GM18508 (cell line): ENCODE measurements at regions not wholly inside any gene's neighbourhood (a gene's known extent, or its start where the extent isn't known, plus 50 kb on each side); places are given as distances from the start of the nearest gene placed in this dataset.

Source experiments
- ATAC-seq: cut with Tn5 transposase; IDR thresholded peaks from one replicate; pipeline ENCODE4 v1.9.1; 2021; ENCODE audit warnings: moderate number of reproducible peaks; ENCODE audit not compliant: insufficient read depth, unreplicated experiment

DNA sequence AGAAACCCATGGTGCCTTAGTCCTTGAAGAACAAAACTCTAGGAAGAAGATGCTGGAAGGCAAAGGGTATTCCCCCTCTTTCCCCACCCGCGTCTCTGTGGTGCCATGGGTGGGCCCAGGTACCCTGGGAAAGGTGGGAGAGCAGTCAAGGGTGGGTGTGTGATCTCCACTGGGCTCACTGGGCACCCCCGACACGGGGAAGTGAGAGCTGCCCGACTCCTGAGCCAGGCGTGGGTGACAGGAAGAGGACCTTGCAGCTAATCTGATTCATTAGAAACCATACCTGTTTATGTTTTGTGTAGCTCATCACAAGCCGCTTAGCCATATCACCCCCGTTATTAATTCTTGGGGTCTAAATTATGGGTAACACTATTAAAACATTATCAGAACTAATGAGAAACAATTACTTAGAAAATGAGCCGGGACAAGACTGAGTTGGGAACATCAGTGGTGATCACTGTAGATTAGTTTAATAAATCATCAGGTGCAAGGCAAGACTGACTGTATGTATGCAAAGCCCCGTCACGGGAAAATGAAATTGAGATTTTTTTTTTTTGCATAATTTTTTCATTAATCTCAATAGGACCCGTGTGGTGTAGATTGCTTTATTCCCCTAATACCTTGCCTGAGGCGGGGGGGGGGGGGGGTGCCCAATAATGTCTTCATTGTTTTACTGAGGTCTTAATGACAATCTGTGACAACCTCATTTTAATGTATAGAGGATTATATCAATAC is 77.3 kb downstream of the ZIC5 start:
- ATAC-seq = no peak

DNA sequence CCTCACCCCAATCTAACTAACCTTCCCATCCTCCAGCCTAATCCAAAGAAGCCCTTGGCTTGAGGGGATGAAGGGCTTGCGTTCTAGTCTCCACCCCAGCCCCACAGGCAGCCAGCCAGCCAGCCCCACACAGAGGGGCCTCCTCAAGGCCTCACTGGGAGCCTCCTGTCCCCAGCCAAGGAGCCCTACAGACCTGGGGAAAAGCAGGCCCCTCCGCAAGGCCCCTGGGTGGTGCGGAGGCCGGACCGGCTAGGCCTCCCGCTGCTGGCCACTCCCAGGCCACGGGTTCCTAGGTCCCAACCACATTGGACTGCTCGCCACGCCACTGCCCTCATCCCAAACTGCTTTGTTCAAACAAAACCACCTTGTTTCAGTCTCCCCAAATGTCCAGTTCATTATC is 78.0 kb downstream of the ZIC5 start:
- no peak for ATAC-seq

DNA sequence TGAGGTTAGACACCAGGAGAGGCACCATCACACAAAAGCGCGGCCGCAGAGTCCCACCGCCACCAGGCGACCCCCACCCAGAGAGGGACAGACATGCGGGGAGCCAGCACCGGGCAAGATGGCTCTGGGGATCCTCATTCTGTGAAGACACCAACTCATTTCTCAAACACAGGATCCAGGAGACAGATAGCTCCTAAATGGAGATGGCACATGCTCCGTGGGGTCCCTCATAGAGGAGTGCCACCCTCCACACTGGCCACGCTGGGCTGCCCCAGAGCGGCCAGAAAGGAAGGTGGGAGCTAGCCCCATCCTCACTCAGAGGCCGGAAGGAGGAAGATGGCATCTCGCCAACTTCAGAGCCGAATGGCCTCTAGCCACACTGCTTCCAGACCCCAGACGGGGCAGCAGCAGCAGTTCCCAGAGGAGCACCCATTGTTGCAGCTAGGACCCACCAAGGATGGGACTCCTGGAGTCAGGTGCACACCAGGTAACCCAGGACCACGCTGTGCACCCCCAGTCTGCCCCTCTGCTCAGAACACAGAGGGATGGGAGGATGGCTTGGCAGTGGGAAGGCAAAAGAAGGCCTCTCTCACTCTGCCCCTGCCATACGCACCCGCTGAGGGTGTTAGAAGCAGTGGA is 78.6 kb downstream of the ZIC5 start:
- no peak for ATAC-seq

DNA sequence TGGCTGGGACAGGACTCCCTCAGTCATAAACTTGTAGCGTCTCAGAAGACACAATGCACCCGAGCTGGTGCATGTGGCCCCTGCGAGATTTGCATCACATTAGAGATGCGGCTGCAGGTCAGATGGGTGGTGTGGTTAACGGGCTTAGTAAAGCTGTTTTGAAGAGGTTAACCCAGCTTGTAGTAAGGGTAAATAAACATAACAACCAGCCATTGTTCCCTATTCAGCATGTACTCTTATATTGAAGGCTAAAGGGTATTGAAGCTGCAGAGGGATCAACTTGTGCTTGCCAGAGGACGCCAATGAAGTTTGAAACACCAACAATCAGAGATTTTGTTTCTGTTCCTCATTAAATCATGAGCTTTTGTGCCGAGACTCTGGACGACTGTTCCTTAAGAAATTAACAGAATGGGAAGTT is 79.4 kb downstream of the ZIC5 start:
- ATAC-seq = no peak

DNA sequence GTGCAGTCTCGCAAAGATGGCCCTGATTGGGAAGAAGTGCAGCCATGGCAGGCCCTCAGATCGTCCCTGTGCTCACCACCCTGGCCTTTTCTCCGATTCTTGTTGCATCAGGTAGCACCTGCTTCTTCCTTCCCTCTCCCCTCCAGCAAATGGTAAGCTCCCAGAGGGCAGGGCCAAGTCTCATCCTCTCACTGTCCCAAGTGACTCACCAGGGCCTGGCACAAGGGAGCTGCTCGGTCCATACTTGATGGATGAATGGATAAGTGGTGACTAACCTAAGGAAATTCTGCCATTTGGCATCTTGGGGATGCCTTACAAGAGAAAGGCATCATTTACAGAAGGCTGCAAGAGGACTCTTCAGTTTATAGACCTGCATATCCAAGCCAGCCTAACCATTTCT is 84.9 kb downstream of the ZIC5 start:
- ATAC-seq = no peak

DNA sequence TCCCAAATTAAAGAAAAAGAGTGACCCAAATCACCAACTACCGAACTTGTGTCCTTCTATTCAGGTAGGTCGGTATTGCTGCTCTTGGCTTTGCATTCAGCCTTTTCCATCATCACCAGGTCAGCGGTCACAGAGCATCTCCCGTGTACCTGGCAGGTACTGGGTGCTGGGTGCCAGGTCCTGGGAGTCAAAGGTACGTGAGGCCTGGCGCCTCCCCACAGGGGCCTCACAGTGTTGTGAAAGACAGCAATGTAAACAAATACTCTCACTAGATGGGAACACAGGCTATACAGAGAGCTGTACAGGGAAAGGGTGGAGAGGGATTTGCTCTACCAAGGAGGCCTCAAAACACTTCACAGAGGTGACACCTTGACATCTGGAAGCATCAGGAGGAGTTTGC is 86.7 kb downstream of the ZIC5 start:
- ATAC-seq = no peak

DNA sequence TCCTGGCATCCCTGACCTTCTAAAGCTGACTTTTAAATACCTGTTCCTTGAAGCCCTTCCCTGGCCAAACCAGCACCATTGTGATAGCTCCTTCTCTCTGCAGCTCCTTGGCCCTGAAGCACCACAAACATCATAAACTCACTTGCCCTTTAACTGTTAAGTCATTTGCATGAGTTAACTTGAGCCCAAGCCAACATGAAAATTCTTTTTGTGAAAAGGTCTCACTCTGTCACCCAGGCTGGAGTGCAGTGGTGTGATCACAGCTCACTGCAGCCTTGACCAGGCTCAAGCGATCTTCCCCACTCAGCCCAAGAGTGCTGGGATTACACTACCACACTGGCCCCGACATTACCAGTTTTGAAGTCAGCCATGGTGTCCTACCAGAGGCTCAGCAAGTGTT is 87.8 kb downstream of the ZIC5 start:
- no peak for ATAC-seq

DNA sequence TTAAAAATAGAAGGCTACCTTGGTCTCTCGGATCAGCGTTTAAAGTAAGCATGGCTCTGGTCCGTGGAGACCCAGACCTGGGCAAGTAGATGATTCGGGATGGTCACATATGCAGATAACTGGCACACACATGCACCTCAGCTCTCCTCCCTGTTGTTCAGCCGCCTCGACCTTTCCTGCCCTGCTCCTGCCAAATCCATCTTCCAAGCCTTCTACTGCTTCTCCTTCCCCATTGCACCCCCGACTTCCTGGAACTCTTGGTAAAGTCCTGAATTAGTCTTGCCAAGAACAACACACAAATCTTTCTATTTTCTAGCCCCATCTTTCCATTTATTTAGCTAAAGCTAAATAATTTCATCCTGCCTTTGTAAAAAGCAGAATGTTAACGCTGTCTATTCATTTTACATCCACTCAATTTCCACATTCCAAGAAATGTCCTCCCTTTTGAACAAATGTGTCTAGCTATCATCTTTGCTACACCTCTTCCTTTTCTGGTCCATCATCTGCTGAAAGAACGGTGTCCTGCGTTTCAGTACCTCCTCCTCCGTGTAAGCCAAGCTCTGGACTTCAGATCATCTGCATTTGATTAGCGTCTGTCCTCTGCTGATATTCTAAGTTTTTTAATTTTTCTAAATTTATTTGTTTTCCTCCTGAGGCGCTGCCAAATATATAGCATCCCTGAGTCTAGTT is 92.5 kb downstream of the ZIC5 start:
- no peak for ATAC-seq

DNA sequence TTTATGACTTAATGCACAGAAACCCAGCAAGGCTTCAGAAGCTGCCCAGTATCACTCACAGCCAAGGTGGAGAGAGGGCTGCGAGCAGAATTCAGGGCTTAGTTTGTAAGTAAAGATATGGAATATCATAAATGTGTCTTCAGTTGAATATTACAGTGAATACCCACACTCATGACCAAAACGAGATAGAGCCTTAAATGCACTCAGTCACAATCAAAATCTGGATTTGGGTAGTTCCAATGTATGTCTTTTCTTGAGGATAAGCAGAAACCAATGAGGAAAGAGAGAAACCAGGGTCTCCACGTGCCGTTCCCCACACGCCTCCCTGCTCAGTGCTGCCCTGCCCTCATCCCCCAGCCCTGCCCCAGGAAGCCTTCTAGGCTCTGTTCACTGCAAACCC is 94.9 kb downstream of the ZIC5 start:
- no peak for ATAC-seq

DNA sequence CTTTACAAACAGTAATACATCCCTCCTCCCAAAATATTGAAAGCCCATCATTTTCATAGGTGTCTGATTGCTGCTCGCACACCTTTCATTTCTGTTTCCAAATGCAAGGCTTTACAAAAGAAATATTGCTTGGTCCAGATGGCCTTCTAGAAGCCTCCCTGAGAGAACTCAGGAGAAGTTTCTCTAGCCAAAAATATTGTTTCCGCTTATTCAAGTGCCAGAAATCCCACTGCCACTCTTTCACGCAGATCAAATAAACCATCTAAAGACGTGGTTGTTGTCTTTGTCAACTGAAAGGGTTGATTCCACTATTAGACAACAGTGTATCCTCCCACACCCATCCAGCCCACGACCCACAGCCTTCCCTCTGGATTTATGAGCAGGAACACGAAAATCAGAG is 96.2 kb downstream of the ZIC5 start:
- ATAC-seq = no peak

DNA sequence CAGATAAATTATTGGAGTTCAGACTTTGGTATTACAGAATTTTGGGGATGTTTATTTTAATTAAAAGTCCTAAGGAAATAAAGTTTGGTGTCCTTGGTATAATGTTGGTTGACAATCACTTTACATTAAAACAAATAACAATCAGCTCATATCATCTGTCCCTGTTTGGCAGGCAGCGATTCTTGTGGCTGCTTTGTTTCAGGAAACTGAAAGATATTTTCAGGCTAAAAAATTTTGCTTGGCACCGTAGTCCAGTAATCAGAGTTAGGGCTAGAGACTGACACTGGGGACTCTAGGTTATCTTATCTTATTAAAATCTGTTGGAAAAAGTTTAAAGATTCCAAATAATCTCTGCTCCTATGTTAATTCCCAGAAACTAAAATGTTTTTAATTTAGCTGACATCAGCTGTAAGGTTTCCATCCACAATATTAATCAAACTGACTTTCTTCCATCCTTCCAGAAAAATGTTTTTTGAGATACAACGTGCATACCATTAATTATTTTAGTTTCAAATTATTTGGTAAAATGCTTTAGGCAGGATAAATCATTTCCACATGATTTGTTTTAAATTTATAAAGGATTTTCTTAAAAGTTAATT is 97.6 kb downstream of the ZIC5 start:
- ATAC-seq = no peak

DNA sequence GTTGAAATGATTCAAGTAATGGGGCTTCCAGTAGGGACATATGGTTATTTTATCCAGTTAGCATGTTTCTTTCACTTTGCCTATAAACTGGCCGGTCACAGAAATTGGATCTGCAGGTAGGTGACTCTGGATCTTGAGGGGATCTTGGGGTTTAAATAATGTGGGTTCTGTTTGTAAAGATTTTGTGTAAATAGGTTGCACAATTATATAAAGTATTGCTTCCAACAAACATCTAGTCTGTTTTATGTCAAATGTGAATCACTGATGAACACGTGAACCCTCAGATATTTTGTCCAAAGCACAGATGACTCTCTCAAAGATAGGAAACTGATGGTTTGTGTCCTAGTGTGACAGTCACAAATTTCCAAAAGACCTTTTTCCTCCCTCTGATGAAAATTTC is 98.4 kb downstream of the ZIC5 start:
- ATAC-seq = no peak

DNA sequence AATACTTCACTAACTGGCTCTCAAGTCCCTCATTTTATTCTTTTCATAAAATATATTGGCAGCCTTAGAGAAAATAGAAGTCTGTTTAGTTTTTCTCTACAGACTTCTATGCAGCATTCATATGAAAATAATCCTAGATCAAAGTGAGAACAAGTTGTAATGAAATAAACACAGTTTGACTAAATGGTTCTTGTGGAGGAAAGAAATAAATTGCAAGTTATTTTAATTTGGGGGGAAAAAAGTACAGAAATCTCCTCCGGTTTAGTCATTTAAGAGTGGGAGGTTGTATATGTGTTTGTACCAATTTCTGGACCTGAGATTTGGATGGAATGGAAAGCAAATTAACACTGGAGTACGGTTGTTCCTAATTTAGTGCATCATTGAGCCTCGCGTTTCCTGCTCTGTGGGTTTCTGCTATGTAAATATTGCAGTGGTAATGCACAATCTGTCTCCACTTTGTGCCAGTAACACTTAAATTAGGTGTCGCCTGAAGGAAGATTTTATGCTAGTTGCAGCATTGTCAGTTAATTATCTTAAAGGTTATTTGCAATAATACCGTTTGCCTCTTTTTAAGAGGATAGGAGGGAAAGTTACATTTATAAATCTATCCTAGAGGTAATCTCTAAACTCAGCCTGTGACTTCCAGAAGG is 100.2 kb downstream of the ZIC5 start:
- no peak for ATAC-seq

DNA sequence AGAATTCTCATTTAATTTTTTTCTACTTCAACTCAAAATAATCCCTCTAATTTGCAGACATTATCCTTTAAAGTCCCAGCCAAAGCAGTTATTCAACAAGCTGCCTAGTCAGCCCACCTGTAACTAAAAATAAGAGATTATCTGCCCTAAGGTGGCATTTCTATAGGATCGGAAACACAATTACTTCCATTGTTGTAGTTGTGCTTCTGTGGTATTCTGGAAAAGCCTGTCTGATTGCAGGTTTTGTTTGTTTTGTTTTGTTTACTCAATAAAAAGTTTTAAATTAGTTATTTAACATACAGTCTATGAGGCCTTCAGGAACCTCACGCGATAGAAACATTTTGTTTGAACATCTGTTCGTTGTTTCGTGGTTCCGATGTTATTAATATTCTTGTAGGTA is 101.0 kb downstream of the ZIC5 start:
- no peak for ATAC-seq

DNA sequence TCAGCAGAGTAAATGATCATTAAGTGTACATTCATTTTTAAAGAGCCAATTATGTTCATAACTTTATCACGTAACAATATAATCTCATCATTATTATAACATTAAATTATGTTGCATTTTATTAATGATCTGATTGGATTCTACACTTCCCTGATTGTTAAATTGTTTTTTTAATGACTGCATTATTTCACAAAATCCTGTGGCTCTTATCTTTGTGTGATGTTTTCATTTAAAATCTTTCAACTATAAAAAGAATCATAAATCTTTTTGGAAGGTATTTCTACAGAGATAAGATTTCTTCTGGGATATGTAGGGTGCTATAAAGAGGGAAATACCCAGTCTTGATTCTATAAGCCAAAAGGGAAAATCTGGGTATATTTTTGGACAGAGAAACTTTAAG is 101.7 kb downstream of the ZIC5 start:
- no peak for ATAC-seq

DNA sequence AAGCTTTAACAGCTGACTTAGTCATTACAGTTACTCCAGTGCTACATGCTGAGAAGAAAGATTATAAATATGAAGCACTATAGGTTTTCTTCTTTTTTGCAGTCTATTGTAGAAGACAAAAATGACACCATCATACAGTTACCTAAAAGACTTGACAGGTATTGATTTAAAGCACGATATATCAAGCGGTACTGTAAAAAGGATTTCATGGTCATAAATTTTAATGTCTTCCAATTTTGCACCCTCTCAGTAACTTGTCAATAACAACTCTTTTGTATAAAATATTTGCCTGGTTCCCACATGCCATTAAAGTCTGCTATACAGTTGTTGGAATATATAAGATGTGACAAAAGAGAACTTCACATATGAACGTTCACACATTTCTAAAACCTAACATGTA is 102.8 kb downstream of the ZIC5 start:
- no peak for ATAC-seq

DNA sequence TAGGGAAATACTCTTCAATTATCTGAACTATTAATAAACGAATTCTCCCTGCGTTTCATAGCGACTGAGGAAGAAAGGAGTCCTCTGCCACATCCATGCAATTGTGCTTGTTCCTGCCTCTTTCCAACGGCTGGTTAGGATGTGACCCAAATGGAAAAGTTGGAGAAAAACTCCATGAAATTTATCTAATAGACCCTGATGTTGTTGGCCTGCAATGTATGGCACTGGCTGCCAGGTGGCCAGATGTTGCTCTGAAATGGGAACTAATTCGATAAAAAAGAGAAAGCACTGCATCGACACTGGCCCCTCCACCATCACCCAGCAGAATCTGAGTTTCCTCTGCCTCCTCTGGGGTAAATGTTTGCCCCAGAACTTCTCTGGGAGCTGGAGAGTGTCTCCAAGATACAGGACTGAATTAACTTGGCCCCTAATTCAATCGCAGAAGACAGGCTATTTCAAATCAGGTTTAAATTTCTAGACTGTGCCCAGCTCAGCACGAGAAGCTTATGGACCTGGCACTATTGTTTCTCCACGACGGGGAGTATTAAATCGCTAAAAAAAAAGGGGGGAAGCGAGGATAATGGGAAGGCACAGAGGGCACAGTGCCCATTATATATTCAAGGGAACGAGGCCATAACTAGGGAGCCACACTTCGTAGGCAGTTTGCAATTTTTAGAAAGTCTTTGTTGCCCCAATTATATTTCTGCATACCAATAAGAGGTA is 103.9 kb downstream of the ZIC5 start:
- no peak for ATAC-seq

DNA sequence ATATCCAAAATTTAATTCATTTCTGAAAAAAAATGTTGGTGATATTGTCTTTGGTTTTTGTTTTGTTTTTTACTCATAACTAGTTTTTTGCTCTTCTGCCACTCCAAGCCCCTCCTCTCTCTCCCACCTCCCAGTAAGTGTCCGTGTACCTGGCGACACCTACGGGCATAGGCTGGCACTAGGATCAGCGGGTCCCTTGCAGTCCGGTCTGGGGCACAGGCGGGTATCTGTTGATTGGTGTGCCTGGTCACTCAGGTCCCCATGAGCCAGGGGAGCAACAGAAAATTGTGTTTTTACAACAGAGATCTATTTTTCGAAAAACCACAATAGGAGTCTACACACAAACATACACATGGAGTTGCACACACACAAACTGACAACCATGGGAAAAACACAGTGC is 104.8 kb downstream of the ZIC5 start:
- ATAC-seq = no peak

DNA sequence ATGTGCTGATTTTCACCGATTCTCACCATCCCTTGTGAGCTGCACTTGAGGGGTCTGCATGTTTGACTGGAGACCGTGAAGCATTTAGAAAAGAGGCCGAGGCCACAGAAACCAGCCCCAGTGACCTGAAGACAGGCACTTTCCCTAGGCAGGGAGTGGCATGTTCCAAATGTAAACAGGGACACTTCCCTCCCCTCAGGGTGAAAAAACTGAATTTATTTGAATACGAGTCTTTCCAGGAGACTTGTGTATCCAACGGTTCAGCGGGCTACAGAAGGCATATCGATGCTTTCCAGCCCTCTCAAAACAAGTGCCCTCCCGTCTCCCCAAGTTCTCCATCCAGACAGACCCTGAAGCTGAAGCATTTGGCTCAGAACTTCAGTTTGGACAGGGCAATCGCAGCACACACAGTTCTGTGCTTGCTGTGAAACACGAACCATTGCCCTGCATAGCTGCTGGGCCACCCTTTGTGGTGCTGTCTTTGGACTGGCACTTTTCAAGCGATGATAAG is 106.1 kb downstream of the ZIC5 start:
- ATAC-seq = no peak

DNA sequence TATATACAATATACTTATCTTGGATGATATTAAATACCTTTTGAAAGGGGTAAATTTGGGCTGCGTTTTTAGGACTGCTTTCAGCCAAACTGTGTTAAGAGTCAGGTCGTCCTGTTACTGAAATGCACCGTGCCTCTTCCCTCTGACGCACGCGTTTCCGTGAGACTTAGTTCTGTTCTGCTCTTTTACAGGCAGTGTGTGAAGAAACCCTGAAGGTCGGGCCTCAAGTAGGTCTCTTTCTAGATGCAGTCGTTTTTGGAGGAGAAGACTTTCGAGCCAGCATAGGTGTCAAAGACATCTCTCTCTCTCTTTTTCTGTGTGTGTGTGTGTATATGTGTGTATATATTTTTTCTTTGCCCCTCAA is 107.0 kb downstream of the ZIC5 start:
- no peak for ATAC-seq
